HEK293 (cell line): ENCODE measurements at regions not wholly inside any gene's neighbourhood (a gene's known extent, or its start where the extent isn't known, plus 50 kb on each side); places are given as distances from the start of the nearest gene placed in this dataset.
"Not testable (repeated sequence)": the region's sequence is repeated elsewhere in the genome, so short reads cannot be mapped to it uniquely, and the experiment has no call there.

Experiments used
- CTCF ChIA-PET: fragments of 350-600 bp; formaldehyde crosslinking; extraction: SDS; loops from one replicate; lab custom pipeline; 2021; ENCODE audit warnings: antibody characterized with exemption; lab: Yijun Ruan, JAX
- POLR2A ChIA-PET: fragments of 300-600 bp; formaldehyde crosslinking; extraction: SDS; loops from one replicate; lab custom pipeline; 2020; ENCODE audit warnings: antibody characterized with exemption, inconsistent platforms; lab: Yijun Ruan, JAX
- H3K27ac ChIP-seq: fragments of 200-500 bp; sonication (Bioruptor generic); 2 replicates; pipeline ENCODE4 v1.5.1; 2014; ENCODE audit warnings: low read depth, low read length, control low read depth, inconsistent platforms; ENCODE audit errors: extremely low read depth
- H3K36me3 ChIP-seq, 2 experiments: fragments of 200-500 bp in 1 of 2; sonication (Bioruptor generic) in 1 of 2; 1 replicate in 1 of 2; 2 replicates in 1 of 2; pipeline ENCODE4 v1.5.1; 2014 to 2017; ENCODE audit warnings: inconsistent platforms in 2 of 2, low read length in 2 of 2; ENCODE audit not compliant: control insufficient read depth in 2 of 2, insufficient read depth in 1 of 2
- H3K4me1 ChIP-seq: fragments of 200-500 bp; sonication (Bioruptor generic); 2 replicates; pipeline ENCODE4 v1.5.1; 2014; ENCODE audit warnings: mild to moderate bottlenecking, low read length, inconsistent platforms; ENCODE audit not compliant: control insufficient read depth, insufficient read depth
- H3K4me3 ChIP-seq: 2 replicates; pipeline ENCODE4 v1.5.1; 2011; ENCODE audit warnings: low read depth, mild to moderate bottlenecking, control low read depth, low read length, moderate library complexity
- H3K9me3 ChIP-seq: fragments of 200-500 bp; sonication (Bioruptor generic); 2 replicates; pipeline ENCODE4 v1.5.1; 2014; ENCODE audit warnings: low read depth, low read length, inconsistent platforms; ENCODE audit not compliant: control insufficient read depth, insufficient read depth
- INSM2 ChIP-seq: fragments of 450-650 bp; formaldehyde crosslinking; IDR thresholded peaks from 2 replicates; pipeline ENCODE4 v1.5.1; 2016; ENCODE audit warnings: missing biosample characterization, missing genetic modification characterization
- OVOL3 ChIP-seq: fragments of 450-650 bp; formaldehyde crosslinking; IDR thresholded peaks from 2 replicates; pipeline ENCODE4 v1.5.1; 2016; ENCODE audit warnings: missing biosample characterization, missing genetic modification characterization
- PATZ1 ChIP-seq: fragments of 450-650 bp; formaldehyde crosslinking; IDR thresholded peaks from 2 replicates; pipeline ENCODE4 v1.5.1; 2016; ENCODE audit warnings: missing biosample characterization, missing genetic modification characterization
- REST ChIP-seq: fragments of 450-650 bp; formaldehyde crosslinking; IDR thresholded peaks from 2 replicates; pipeline ENCODE4 v1.5.1; 2016; ENCODE audit warnings: missing biosample characterization, missing genetic modification characterization
- ZBTB17 ChIP-seq: fragments of 450-650 bp; formaldehyde crosslinking; IDR thresholded peaks from 2 replicates; pipeline ENCODE4 v1.5.1; 2016; ENCODE audit warnings: missing biosample characterization, missing genetic modification characterization
- ZBTB21 ChIP-seq: fragments of 450-650 bp; formaldehyde crosslinking; IDR thresholded peaks from 2 replicates; pipeline ENCODE4 v1.5.1; 2017; ENCODE audit warnings: missing biosample characterization, missing genetic modification characterization
- ZBTB7A ChIP-seq: fragments of 450-650 bp; formaldehyde crosslinking; IDR thresholded peaks from 2 replicates; pipeline ENCODE4 v1.5.1; 2016; ENCODE audit warnings: low read depth, missing biosample characterization, missing genetic modification characterization
- ZNF133 ChIP-seq: fragments of 450-650 bp; formaldehyde crosslinking; IDR thresholded peaks from 2 replicates; pipeline ENCODE4 v1.5.1; 2016; ENCODE audit warnings: missing biosample characterization, missing genetic modification characterization
- ZNF140 ChIP-seq: fragments of 450-650 bp; formaldehyde crosslinking; IDR thresholded peaks from 2 replicates; pipeline ENCODE4 v1.5.1; 2016; ENCODE audit warnings: missing biosample characterization, missing genetic modification characterization
- ZNF19 ChIP-seq: fragments of 450-650 bp; formaldehyde crosslinking; IDR thresholded peaks from 2 replicates; pipeline ENCODE4; 2016; ENCODE audit warnings: missing biosample characterization, missing genetic modification characterization, low read depth
- ZNF223 ChIP-seq: fragments of 450-650 bp; formaldehyde crosslinking; IDR thresholded peaks from 2 replicates; pipeline ENCODE4 v1.5.1; 2016; ENCODE audit warnings: missing biosample characterization, missing genetic modification characterization
- ZNF548 ChIP-seq: fragments of 450-650 bp; formaldehyde crosslinking; IDR thresholded peaks from 2 replicates; pipeline ENCODE4 v1.5.1; 2016; ENCODE audit warnings: missing biosample characterization, missing genetic modification characterization
- ZNF623 ChIP-seq: fragments of 450-650 bp; formaldehyde crosslinking; IDR thresholded peaks from 2 replicates; pipeline ENCODE4 v1.5.1; 2016; ENCODE audit warnings: missing biosample characterization, missing genetic modification characterization
- ZNF626 ChIP-seq: fragments of 450-650 bp; sonication (Bioruptor Pico); formaldehyde crosslinking; IDR thresholded peaks from 2 replicates; pipeline ENCODE4 v1.5.1; 2018; ENCODE audit warnings: missing biosample characterization, missing genetic modification characterization, inconsistent platforms
- ZNF629 ChIP-seq: fragments of 450-650 bp; formaldehyde crosslinking; IDR thresholded peaks from 2 replicates; pipeline ENCODE4 v1.5.1; 2017; ENCODE audit warnings: missing biosample characterization, missing genetic modification characterization
- ZNF654 ChIP-seq: fragments of 450-650 bp; formaldehyde crosslinking; IDR thresholded peaks from 2 replicates; pipeline ENCODE4 v1.5.1; 2016; ENCODE audit warnings: low read depth, missing biosample characterization, missing genetic modification characterization
- ZNF704 ChIP-seq: fragments of 450-650 bp; formaldehyde crosslinking; IDR thresholded peaks from 2 replicates; pipeline ENCODE4 v1.5.1; 2016; ENCODE audit warnings: missing biosample characterization, missing genetic modification characterization
- ZNF707 ChIP-seq: fragments of 450-650 bp; formaldehyde crosslinking; IDR thresholded peaks from 2 replicates; pipeline ENCODE4 v1.5.1; 2016; ENCODE audit warnings: missing biosample characterization, missing genetic modification characterization
- ZNF777 ChIP-seq: fragments of 450-650 bp; formaldehyde crosslinking; IDR thresholded peaks from 2 replicates; pipeline ENCODE4 v1.5.1; 2017; ENCODE audit warnings: missing biosample characterization, missing genetic modification characterization, borderline replicate concordance
- ZNF791 ChIP-seq: fragments of 450-650 bp; formaldehyde crosslinking; IDR thresholded peaks from 2 replicates; pipeline ENCODE4 v1.5.1; 2016; ENCODE audit warnings: missing biosample characterization, missing genetic modification characterization
- ZNF837 ChIP-seq: fragments of 450-650 bp; formaldehyde crosslinking; IDR thresholded peaks from 2 replicates; pipeline ENCODE4 v1.5.1; 2016; ENCODE audit warnings: missing biosample characterization, missing genetic modification characterization
- ZXDB ChIP-seq: fragments of 450-650 bp; formaldehyde crosslinking; IDR thresholded peaks from 2 replicates; pipeline ENCODE4 v1.5.1; 2016; ENCODE audit warnings: missing biosample characterization, missing genetic modification characterization

- no peak for TF ChIP-seq ZNF19
- no peak for TF ChIP-seq ZNF133 (tag by site-specific recombination)
- TF ChIP-seq ZNF629: no peak
- no peak for TF ChIP-seq ZBTB21
- no peak for TF ChIP-seq ZNF548 (tag by site-specific recombination)
- TF ChIP-seq PATZ1: no peak
- no peak for TF ChIP-seq ZNF707
- TF ChIP-seq REST (tag by site-specific recombination): no peak
Observed at GRCh38 chr16:79835194-79835593, 234.7 kb upstream of the MAF start (continued).

- H3K9me3 ChIP-seq: no peaks in the 10 kb centered on the region
- H3K4me3 ChIP-seq: no peak overlapping the region
- no peak overlapping the region for H3K27ac ChIP-seq
- POLR2A ChIA-PET: no interaction called here
- no peaks in the 10 kb centered on the region for H3K4me1 ChIP-seq
- no peaks in the 10 kb centered on the region for H3K36me3 ChIP-seq
- TF ChIP-seq ZXDB (tag by site-specific recombination): no peak
- TF ChIP-seq INSM2 (tag by site-specific recombination): no peak
- no peak for TF ChIP-seq ZNF623 (tag by site-specific recombination)
- TF ChIP-seq ZBTB7A (tag by site-specific recombination): no peak
- no peak for TF ChIP-seq ZBTB17 (tag by site-specific recombination)
- TF ChIP-seq ZNF791 (tag by site-specific recombination): no peak
- TF ChIP-seq ZNF140 (tag by site-specific recombination): no peak
- TF ChIP-seq ZNF837: no peak
- TF ChIP-seq ZNF223 (tag by site-specific recombination): no peak
- TF ChIP-seq ZNF777 (tag by site-specific recombination): no peak
- TF ChIP-seq ZNF704: no peak
- no peak for TF ChIP-seq ZNF654 (tag by site-specific recombination)
- no peak for TF ChIP-seq OVOL3 (tag by site-specific recombination)
- no peak for TF ChIP-seq ZNF626 (tag by site-specific recombination)
- TF ChIP-seq, all 188 proteins: peak for 0
- CTCF ChIA-PET: no interaction called here
Observed at GRCh38 chr16:79834720-79835119, 234.2 kb upstream of the MAF start.

- CTCF ChIA-PET, H3K4me3 ChIP-seq, H3K4me1 ChIP-seq, H3K27ac ChIP-seq, H3K9me3 ChIP-seq, POLR2A ChIA-PET, H3K36me3 ChIP-seq: not testable (repeated sequence)
Observed at GRCh38 chr16:79834003-79834402, 233.5 kb upstream of the MAF start.
